H9 (cell line): ENCODE measurements at regions not wholly inside any gene's neighbourhood (a gene's known extent, or its start where the extent isn't known, plus 50 kb on each side); places are given as distances from the start of the nearest gene placed in this dataset.

Experiments
- DNase-seq: peaks from one replicate; pipeline ENCODE4 v3.0.0-alpha.2; 2017
- H2AFZ ChIP-seq: one replicate; pipeline ENCODE4 v1.6.1; 2013; ENCODE audit warnings: mild to moderate bottlenecking, low read length, control low read depth, moderate library complexity
- H2AK5ac ChIP-seq: 2 replicates; pipeline ENCODE4 v1.6.1; 2013; ENCODE audit warnings: low read length, control low read depth, mixed read lengths; ENCODE audit not compliant: insufficient read length
- H2BK120ac ChIP-seq: one replicate; pipeline ENCODE4 v1.6.1; 2013; ENCODE audit warnings: low read depth, mild to moderate bottlenecking, low read length, control low read depth, inconsistent platforms; ENCODE audit not compliant: poor library complexity, severe bottlenecking
- H2BK12ac ChIP-seq: 2 replicates; pipeline ENCODE4 v1.6.1; 2013; ENCODE audit warnings: low read length, control low read depth, mixed read lengths, low read depth; ENCODE audit not compliant: insufficient read length
- H2BK15ac ChIP-seq: 2 replicates; pipeline ENCODE4 v1.6.1; 2013; ENCODE audit warnings: low read depth, low read length, control low read depth
- H2BK20ac ChIP-seq: one replicate; pipeline ENCODE4 v1.6.1; 2013; ENCODE audit warnings: low read depth, mild to moderate bottlenecking, low read length, control low read depth, inconsistent platforms; ENCODE audit not compliant: poor library complexity, severe bottlenecking
- H2BK5ac ChIP-seq: 2 replicates; pipeline ENCODE4 v1.6.1; 2013; ENCODE audit warnings: low read length, control low read depth, mixed read lengths; ENCODE audit not compliant: insufficient read length
- H3K14ac ChIP-seq: 2 replicates; pipeline ENCODE4 v1.6.1; 2013; ENCODE audit warnings: low read length, control low read depth; ENCODE audit not compliant: insufficient read depth
- H3K18ac ChIP-seq: 2 replicates; pipeline ENCODE4 v1.6.1; 2013; ENCODE audit warnings: low read depth, mild to moderate bottlenecking, mixed read lengths, low read length, control low read depth; ENCODE audit not compliant: insufficient read length
- H3K23ac ChIP-seq: 2 replicates; pipeline ENCODE4 v1.6.1; 2013; ENCODE audit warnings: low read length, control low read depth, mixed read lengths, low read depth; ENCODE audit not compliant: insufficient read length
- H3K23me2 ChIP-seq: 2 replicates; pipeline ENCODE4 v1.6.1; 2013; ENCODE audit warnings: low read depth, mild to moderate bottlenecking, mixed read lengths, low read length, control low read depth; ENCODE audit not compliant: insufficient read length, poor library complexity, severe bottlenecking
- H3K27ac ChIP-seq: 2 replicates; pipeline ENCODE4 v1.5.1; 2013; ENCODE audit warnings: low read length, control low read depth, mixed read lengths, low read depth; ENCODE audit not compliant: insufficient read length
- H3K27me3 ChIP-seq: 2 replicates; pipeline ENCODE4 v1.6.1; 2013; ENCODE audit warnings: low read length, control low read depth, inconsistent platforms; ENCODE audit not compliant: insufficient read depth
- H3K4ac ChIP-seq: 2 replicates; pipeline ENCODE4 v1.6.1; 2013; ENCODE audit warnings: low read depth, mild to moderate bottlenecking, control low read depth, inconsistent platforms, low read length, moderate library complexity
- H3K4me1 ChIP-seq: 2 replicates; pipeline ENCODE4 v1.6.1; 2013; ENCODE audit warnings: low read length, control low read depth, inconsistent platforms; ENCODE audit not compliant: insufficient read depth
- H3K4me2 ChIP-seq: 2 replicates; pipeline ENCODE4 v1.6.1; 2013; ENCODE audit warnings: low read length, control low read depth, mixed read lengths; ENCODE audit not compliant: insufficient read length, insufficient read depth
- H3K56ac ChIP-seq: 2 replicates; pipeline ENCODE4 v1.6.1; 2013; ENCODE audit warnings: low read depth, mild to moderate bottlenecking, mixed read lengths, low read length, control low read depth; ENCODE audit not compliant: insufficient read length
- H3K79me1 ChIP-seq: 2 replicates; pipeline ENCODE4 v1.6.1; 2013; ENCODE audit warnings: low read depth, mild to moderate bottlenecking, moderate library complexity, low read length, control low read depth, inconsistent platforms; ENCODE audit not compliant: insufficient read depth, poor library complexity, severe bottlenecking
- H3K79me2 ChIP-seq: 2 replicates; pipeline ENCODE4 v1.6.1; 2013; ENCODE audit warnings: low read length, control low read depth, inconsistent platforms; ENCODE audit not compliant: insufficient read depth
- H3K9ac ChIP-seq: 2 replicates; pipeline ENCODE4 v1.6.1; 2013; ENCODE audit warnings: low read length, control low read depth, mixed read lengths; ENCODE audit not compliant: insufficient read length; ENCODE audit errors: extremely low read depth
- H3K9me3 ChIP-seq: one replicate; pipeline ENCODE4 v1.6.1; 2013; ENCODE audit warnings: low read depth, low read length, inconsistent platforms; ENCODE audit not compliant: control insufficient read depth
- H3T11ph ChIP-seq: one replicate; pipeline ENCODE4 v1.6.1; 2013; ENCODE audit warnings: mild to moderate bottlenecking, low read length, control low read depth, inconsistent platforms
- H4K20me1 ChIP-seq: one replicate; pipeline ENCODE4 v1.6.1; 2013; ENCODE audit not compliant: control insufficient read depth, insufficient read length, insufficient read depth
- H4K5ac ChIP-seq: 2 replicates; pipeline ENCODE4 v1.6.1; 2013; ENCODE audit warnings: low read depth, mild to moderate bottlenecking, mixed read lengths, low read length, control low read depth; ENCODE audit not compliant: insufficient read length
- H4K8ac ChIP-seq: replicated peaks from 2 replicates; pipeline ENCODE4 v1.6.1; 2013; ENCODE audit warnings: low read length, control low read depth, mixed read lengths, low read depth; ENCODE audit not compliant: insufficient read length
- H4K91ac ChIP-seq: 2 replicates; pipeline ENCODE4 v1.6.1; 2013; ENCODE audit warnings: low read depth, mild to moderate bottlenecking, moderate library complexity, mixed read lengths, low read length, control low read depth; ENCODE audit not compliant: insufficient read length
- H3K27ac Mint-ChIP-seq, 3 experiments: 2 replicates in 2 of 3; 3 replicates in 1 of 3; pipeline ENCODE4 v1.8.0; 2020 to 2021; ENCODE audit warnings: mixed read lengths in 3 of 3, mild to moderate bottlenecking in 1 of 3, moderate library complexity in 1 of 3
- H3K27me3 Mint-ChIP-seq: 2 replicates; pipeline ENCODE4 v1.8.0; 2021; ENCODE audit warnings: low read depth, mild to moderate bottlenecking, moderate library complexity, mixed read lengths
- H3K36me3 Mint-ChIP-seq, 3 experiments: 2 replicates in 2 of 3; 3 replicates in 1 of 3; pipeline ENCODE4 v1.8.0; 2020 to 2021; ENCODE audit warnings: low read depth in 3 of 3, mixed read lengths in 3 of 3; ENCODE audit not compliant: insufficient read depth in 1 of 3
- H3K4me1 Mint-ChIP-seq, 2 experiments: 2 replicates each; pipeline ENCODE4 v1.8.0; 2020; ENCODE audit warnings: mixed read lengths in 2 of 2
- H3K4me3 Mint-ChIP-seq, 2 experiments: 2 replicates in 1 of 2; 3 replicates in 1 of 2; pipeline ENCODE4 v1.8.0; 2020 to 2021; ENCODE audit warnings: mild to moderate bottlenecking in 2 of 2, mixed read lengths in 2 of 2, moderate library complexity in 1 of 2
- H3K9me3 Mint-ChIP-seq, 2 experiments: 2 replicates in 1 of 2; 3 replicates in 1 of 2; pipeline ENCODE4 v1.8.0; 2020; ENCODE audit warnings: mild to moderate bottlenecking in 2 of 2, mixed read lengths in 2 of 2, moderate library complexity in 1 of 2
- CTCF ChIP-seq: fragments of 200-600 bp; sonication (generic); conservative IDR thresholded peaks from 3 replicates; pipeline ENCODE4 v1.8.0; 2021; ENCODE audit warnings: antibody characterized with exemption, mild to moderate bottlenecking
- WGBS: extraction: QIAGEN DNeasy Blood & Tissue Kit; methylation state at CpG from one replicate; pipeline ENCODE4 v1.1.7; 2013; ENCODE audit warnings: missing lambda C conversion rate, low lambda C conversion rate, mixed read lengths; ENCODE audit not compliant: insufficient read length; ENCODE audit errors: extremely low coverage; 5-methylcytosine and 5-hydroxymethylcytosine counted together

- no peak overlapping the region for H2BK15ac ChIP-seq
- no peaks in the 10 kb centered on the region for H3K27me3 Mint-ChIP-seq
- no peak overlapping the region for H2BK120ac ChIP-seq
- no peak overlapping the region for H3K9ac ChIP-seq
- no peaks in the 10 kb centered on the region for H3K79me1 ChIP-seq
- H2BK5ac ChIP-seq, result no peak overlapping the region
- no peak overlapping the region for H3K27ac ChIP-seq
- H3K23ac ChIP-seq, result no peak overlapping the region
- H3T11ph ChIP-seq, result no peak overlapping the region
- H3K4me3 Mint-ChIP-seq, result no peak overlapping the region
- H2BK12ac ChIP-seq, result no peak overlapping the region
- H3K4me2 ChIP-seq, result no peak overlapping the region
- no peaks in the 10 kb centered on the region for H4K20me1 ChIP-seq
- no peak for TF ChIP-seq CTCF
- H3K9me3 ChIP-seq, result no peaks in the 10 kb centered on the region
- H3K4ac ChIP-seq, result no peak overlapping the region
- H3K27ac Mint-ChIP-seq, result no peak overlapping the region
- no peaks in the 10 kb centered on the region for H3K4me1 ChIP-seq
- H4K8ac ChIP-seq, result no peak overlapping the region
- no peak overlapping the region for H3K18ac ChIP-seq
- no peak overlapping the region for H4K91ac ChIP-seq
- H3K36me3 Mint-ChIP-seq, result no peaks in the 10 kb centered on the region
- H3K4me1 Mint-ChIP-seq, result no peaks in the 10 kb centered on the region
- DNase-seq, result no peak
- H3K9me3 Mint-ChIP-seq, result peaks cover under 1 to 2% of the 10 kb centered on the region in 2 experiments; a peak in 2 of 5 replicates
- no peaks in the 10 kb centered on the region for H3K23me2 ChIP-seq
- no peaks in the 10 kb centered on the region for H3K79me2 ChIP-seq
- no peak overlapping the region for H4K5ac ChIP-seq
- no peak overlapping the region for H2AFZ ChIP-seq
- no peaks in the 10 kb centered on the region for H3K27me3 ChIP-seq
- no CpG with 5 or more reads among the region's 3 CpGs for WGBS
- no peak overlapping the region for H2BK20ac ChIP-seq
- no peak overlapping the region for H3K14ac ChIP-seq
- no peak overlapping the region for H3K56ac ChIP-seq
- no peak overlapping the region for H2AK5ac ChIP-seq
Measured at GRCh38 chr3:525415-525814, 328.9 kb downstream of the CHL1 start.
